ENCODE measurements at regions not wholly inside any gene's neighbourhood (a gene's known extent, or its start where the extent isn't known, plus 50 kb on each side); places are given as distances from the start of the nearest gene placed in this dataset.

DNA sequence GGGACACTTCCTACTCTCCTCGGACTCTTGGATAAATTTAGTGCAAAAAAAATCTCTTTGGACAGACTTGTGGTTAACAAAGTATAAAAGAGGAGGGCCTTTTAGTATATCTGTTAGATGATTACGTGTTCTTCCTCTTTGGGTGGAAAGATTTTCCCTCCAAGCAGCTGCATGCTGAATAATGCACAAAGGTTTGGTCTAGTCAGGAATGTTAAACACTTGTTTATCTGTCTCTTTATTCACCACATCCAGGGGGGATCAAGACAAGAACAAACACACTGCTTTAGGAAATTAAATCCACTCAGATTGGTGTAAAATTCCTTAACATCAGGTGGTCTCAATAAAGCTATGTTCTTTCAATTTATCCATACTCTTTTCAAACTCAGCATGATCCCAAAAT lies 260.9 kb upstream of the CHD6 start:
- no peak for DNase-seq

GRCh38 chr20:41877911-41878310 lies 259.7 kb upstream of the CHD6 start:
- DNase-seq = no peak

DNA sequence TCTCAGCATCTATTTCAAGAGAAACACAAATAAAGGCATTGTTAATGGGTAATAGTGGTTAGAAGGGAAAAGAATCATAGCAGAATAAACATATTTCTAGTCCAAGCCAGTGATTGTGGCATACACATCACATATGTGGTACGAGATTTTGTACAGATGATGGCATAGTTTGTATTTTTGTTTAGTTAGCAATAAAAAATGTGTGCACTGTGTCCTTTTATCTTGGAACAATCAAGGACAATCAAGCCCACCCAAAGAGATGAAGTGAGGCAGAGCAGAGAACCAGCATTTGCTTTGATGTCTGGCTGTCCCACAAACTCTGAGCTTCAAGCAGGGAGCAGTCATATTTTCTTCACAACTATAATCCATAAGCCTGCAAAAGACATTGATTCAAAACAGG lies 256.5 kb upstream of the CHD6 start:
- DNase-seq = no peak

DNA sequence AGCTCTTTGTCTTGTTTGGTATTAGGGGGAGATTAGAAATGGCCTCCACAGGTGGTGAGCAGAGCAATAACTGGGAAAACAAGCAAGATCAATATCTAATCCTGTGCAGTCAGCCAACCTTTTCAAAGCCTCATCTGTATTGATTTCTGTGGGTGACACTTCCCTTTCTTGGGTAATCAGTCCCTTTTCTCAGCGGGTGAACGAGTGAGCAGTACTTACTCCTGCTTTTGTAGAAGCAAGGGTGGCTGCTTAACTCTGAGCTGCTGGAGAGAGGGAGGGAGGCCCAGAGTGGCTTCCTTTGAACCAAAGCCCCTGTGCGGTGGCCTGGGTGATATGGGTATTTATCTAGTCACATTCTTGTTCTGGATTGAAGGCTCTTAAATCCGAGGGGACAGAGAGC lies 254.8 kb upstream of the CHD6 start:
- DNase-seq = no peak

GRCh38 chr20:41870869-41871462 lies 252.8 kb upstream of the CHD6 start:
- no peak for DNase-seq

DNA sequence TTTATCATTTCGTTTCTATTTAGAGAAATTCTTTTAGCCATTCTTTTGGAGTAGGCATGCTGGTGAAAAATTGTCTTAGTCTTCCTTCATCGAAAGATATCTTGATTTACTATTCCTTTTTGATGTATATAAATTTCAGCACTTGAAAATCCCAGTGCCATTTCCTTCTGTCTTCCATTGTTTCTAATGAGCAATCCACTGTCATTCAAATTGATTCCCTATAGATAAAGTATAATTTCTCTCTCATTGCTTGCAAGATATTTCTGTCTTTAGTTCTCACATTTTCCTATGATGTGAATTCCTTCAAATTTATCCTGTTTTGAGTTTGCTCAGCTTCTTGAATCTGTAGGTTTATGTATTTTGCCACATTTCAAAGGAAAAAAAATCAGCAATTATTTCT lies 251.1 kb upstream of the CHD6 start:
- no peak for DNase-seq

- no peak for DNase-seq
Observed at GRCh38 chr20:41865938-41866337, 247.8 kb upstream of the CHD6 start.

- DNase-seq = no peak
Observed at GRCh38 chr20:41862476-41862875, 244.3 kb upstream of the CHD6 start.

GRCh38 chr20:41861772-41862422 lies 243.7 kb upstream of the CHD6 start:
- no peak for DNase-seq

DNA sequence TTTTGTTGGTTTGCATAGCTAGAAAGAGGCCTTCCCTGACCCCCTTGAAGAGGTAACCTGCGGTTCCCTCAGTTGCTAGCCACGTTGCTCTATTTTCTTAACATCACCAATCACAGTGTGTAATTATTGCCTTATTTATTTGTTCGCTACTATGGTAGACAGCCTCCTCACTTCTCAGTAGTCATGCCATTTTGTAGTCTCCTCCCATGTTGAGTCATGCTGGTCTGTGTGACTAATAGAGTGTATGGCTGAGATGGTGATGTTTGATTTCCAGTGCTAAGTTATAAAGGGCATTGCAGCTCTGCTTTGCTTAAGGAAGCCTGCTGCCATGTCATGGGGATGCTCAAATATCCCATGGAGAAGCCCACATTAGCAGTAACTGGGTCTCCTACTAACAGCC lies 236.6 kb upstream of the CHD6 start:
- no peak for DNase-seq

GRCh38 chr20:41853806-41854205 lies 235.6 kb upstream of the CHD6 start:
- no peak for DNase-seq

DNA sequence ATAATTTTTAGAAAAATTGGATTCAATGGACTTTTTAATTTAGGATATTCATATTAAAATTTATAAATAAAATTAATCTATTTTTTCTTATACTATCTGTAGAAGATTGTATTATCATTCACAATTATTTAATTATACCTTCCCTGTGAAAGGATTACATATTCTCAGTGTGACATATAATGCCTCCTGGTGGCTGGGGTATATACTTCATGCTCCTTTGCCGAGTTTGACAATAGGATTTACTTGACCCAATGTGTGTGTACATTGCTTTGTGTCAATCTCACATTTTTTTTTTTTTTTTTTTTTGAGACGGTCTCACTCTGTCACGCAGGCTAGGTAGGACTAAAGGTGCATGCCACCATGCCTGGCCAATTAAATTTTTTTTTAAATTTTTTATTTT lies 230.0 kb upstream of the CHD6 start:
- DNase-seq = no peak

DNA sequence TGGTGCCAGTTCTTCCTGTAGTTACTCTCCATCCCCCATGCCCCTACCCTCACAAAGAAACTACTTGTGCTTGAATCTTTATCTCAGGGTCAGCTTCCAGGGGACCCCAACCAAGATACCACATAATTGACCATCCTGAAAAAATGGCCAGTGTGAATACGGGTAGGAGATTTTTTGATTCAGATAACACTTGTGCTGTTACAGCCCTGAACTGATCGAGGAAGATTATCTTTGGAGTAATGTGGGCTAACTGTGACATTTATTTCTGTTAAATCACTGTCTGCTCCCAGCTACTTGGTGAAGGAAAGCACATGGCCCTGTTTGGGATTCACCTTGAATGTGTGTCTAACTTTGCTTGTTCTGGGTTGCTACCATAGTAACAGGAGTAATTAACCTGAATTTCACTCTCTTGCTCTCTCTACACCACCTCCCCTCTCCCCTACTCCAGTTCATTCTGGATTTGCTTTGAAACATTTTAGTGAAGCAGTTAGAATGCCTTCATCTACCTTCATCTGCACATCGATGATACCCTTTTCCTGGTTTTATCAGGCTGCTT lies 219.6 kb upstream of the CHD6 start:
- no peak for DNase-seq

DNA sequence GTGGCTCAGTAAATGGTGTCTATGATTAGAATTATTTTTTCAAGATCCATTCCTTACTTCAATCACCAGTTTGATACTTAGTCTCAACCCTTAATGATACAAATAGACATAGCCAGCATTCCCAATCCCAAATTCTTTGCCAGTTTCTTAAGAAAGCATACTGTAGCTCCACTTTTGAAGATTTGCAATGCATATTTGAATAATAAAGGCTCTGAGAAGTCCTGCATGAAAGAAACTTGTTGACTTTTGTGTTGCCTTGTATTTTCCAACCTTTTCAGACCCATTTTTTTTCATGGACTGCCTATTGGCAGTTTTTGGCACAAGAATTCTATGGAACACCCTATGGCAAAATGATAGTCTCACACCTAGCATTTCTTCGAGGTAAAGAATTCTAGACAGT lies 215.6 kb upstream of the CHD6 start:
- DNase-seq = no peak

DNA sequence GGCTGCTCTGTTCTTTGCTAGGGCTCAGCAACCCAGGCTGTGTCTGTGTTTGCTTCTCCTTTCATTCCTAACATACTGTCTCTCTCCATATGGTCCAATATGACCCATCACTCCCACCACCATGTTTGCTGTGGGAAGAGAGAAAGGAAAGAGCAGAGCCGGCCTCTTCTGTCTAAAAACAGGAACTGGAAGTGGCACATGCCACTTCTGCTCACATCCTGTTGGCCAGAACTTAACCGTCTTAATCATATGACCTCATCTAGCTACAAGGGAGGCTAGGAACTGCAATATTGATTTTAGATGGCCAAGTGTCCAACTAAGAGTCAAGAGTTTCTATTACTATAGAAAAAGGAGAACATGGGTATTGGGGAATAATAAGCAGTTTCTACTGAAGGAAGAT lies 212.5 kb upstream of the CHD6 start:
- DNase-seq = no peak

GRCh38 chr20:41819436-41819835 lies 201.3 kb upstream of the CHD6 start:
- DNase-seq = no peak

DNA sequence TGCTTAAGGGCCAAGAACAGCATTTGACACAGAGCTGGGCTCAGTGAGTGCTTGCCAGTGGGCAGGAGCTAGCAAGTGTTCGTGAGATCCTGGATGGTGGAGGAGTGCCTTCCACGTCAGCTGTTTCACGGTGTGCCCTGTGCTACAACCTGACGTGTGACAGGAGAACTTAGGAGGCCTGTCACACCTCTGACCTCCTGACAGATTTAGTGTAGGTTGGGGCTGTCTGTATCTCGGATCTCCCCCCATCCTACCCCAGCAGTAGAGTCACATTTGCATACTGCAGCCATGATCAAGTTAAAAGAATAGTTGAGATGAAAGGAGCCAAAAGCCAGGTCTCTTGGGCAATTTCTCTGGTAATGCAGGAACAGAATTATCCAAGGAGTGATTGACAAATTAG lies 200.8 kb upstream of the CHD6 start:
- no peak for DNase-seq

DNA sequence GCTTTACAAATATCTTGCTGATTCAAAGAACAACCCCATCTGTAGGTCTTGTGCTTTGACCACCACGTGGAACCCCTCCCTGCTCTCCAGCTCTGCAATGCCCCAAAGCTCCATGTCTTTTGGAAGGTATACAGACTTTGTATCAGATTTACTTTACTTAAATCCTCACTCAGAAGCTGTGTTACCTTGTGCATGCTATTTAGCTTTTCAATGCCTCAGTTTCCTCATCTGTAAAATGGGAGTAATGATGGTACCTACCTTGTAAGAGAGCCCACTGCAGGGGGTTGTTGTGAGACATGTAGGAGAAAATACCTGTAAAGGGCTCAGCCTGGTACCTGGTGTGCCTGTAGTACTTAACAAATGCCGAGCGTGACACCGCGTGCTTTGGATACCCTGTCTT lies 200.2 kb upstream of the CHD6 start:
- DNase-seq = no peak

- DNase-seq = no peak
Observed at GRCh38 chr20:41811456-41811855, 193.3 kb upstream of the CHD6 start.

DNA sequence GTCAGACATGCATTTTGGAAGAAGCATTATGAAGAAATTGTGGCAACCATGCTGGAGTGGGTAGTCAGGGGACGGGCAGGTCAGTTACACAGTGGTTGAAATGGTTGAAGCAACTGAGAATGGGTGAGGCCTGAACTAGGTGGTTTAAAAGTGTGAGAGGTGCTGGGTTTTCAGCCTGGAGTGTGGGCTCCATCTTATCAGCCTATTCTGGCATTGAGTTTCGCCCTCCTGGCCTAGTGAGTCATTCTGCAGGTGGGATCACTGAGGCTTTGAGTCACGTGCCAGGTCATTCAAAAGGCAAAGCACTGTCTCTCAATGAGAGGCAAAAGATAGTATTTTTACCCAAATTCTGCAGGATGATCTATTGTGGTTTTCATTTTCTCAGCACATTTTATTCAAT lies 181.9 kb upstream of the CHD6 start:
- no peak for DNase-seq

DNA sequence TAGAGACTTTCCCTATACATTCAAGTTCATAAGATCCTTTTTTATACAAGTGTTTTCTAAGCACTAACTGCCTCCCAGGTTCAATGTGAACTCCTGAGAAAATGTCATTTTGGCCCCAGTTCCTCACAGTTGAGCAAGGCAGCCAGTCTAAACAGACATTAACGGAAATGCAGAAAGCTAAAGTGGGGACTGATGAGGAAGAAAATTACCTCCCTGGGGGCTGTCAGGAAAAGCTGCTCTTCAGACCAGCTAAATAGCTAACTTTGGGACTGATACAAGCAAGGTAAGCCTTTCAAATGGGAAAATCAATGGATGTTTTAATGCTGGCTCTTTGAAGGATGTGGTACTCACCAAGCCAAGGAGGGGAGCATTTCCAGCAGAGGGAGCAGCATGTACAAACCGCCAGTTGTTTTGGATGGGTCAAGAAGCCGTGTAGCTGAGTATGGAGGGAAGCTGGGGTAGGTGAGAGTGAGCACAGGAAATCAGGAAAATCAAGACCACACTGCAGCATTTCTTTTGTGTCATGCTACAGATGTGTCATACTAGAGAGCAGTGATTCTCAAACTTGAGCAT lies 180.8 kb upstream of the CHD6 start:
- no peak for DNase-seq

DNA sequence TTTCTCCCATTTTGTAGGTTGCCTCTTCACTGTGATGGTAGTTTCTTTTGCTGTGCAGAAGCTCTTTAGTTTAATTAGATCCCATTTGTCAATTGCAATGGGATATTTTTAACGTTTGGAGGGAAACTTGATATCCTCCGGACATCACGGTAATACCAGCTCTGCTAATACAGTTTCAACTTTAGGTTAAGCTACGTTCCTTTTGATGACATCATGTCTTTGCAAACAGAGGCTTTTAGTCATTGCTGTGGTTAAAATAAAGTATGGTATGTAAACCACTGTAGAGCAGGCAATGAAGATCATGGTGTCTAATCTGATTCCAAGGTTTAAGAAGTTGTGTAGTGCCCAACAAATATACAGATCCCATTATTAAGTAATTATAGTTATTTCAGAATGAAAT lies 168.0 kb upstream of the CHD6 start:
- no peak for DNase-seq

GRCh38 chr20:41784209-41784958 lies 166.2 kb upstream of the CHD6 start:
- DNase-seq = no peak

All from Kasumi-1 (cell line).